Ovary (tissue), 7 donors: ENCODE measurements at regions not wholly inside any gene's neighbourhood (a gene's known extent, or its start where the extent isn't known, plus 50 kb on each side); places are given as distances from the start of the nearest gene placed in this dataset.

Experiments
- DNase-seq, 5 donors: peaks; one replicate each; pipeline ENCODE4 v3.0.0-alpha.2; 2019 to 2020
- H3K27ac ChIP-seq, 2 donors: fragments of 200-600 bp; one replicate each; pipeline versions ENCODE4 v1.5.1 to v1.8.0; 2019 to 2022
- H3K27me3 ChIP-seq: fragments of 200-600 bp; one replicate; pipeline ENCODE4 v1.8.0; 2022
- H3K36me3 ChIP-seq: fragments of 200-600 bp; sonication (generic); one replicate; pipeline ENCODE4 v1.5.1; 2019
- H3K4me1 ChIP-seq: one replicate; pipeline ENCODE4 v1.8.1; 2013; ENCODE audit warnings: mild to moderate bottlenecking, moderate library complexity; ENCODE audit not compliant: insufficient read depth
- H3K4me3 ChIP-seq: fragments of 200-600 bp; sonication (generic); one replicate; pipeline ENCODE4 v1.5.1; 2017
- H3K9me3 ChIP-seq, 2 donors: fragments of 200-600 bp in 1 of 2; sonication (generic) in 1 of 2; one replicate each; pipeline versions ENCODE4 v1.5.1 to v1.8.1; 2013 to 2019; ENCODE audit warnings: mild to moderate bottlenecking in 1 of 2, moderate library complexity in 1 of 2
- EP300 ChIP-seq: sonication (generic); formaldehyde crosslinking; IDR thresholded peaks from one replicate; pipeline ENCODE4 v1.6.1; 2017; ENCODE audit warnings: antibody characterized with exemption
- POLR2A ChIP-seq: fragments of 450-650 bp; IDR thresholded peaks from one replicate; pipeline ENCODE4 v1.6.1; 2017; ENCODE audit warnings: antibody characterized with exemption, mild to moderate bottlenecking, moderate library complexity
- WGBS, 3 donors: extraction: QIAGEN DNeasy Blood & Tissue Kit in 1 of 3; methylation state at CpG; one replicate each; pipeline versions ENCODE4 v1.1.5 to v1.1.7; 2013 to 2017; 5-methylcytosine and 5-hydroxymethylcytosine counted together
- intact Hi-C, 4 donors: fragments of 100-400 bp; cut with DNase I; formaldehyde crosslinking; loops; one replicate each; pipeline versions ENCODE4 v1.11.0 to v1.15.1; 2022 to 2023
- TF ChIP-seq, protein P1 (sequence below), 3 donors: fragments of 450-650 bp in 2 of 3; fragments of 200-600 bp in 1 of 3; IDR thresholded peaks; one replicate each; pipeline versions ENCODE4 v1.5.1 to v1.8.0; 2016 to 2022; ENCODE audit warnings: antibody characterized with exemption in 3 of 3, mild to moderate bottlenecking in 1 of 3
- donor health status: DM: no; HTN: no; CAD: no; lungs with moderate emphysema.
- donor health status: DM: no; HTN: no; CAD: no.
- donor health status: Bipolar disorder and iron deficiency.
- donor health status: DM: no; HTN: no; CAD: no.
- donor health status: DM: yes; HTN: yes; CAD: no.

DNA sequence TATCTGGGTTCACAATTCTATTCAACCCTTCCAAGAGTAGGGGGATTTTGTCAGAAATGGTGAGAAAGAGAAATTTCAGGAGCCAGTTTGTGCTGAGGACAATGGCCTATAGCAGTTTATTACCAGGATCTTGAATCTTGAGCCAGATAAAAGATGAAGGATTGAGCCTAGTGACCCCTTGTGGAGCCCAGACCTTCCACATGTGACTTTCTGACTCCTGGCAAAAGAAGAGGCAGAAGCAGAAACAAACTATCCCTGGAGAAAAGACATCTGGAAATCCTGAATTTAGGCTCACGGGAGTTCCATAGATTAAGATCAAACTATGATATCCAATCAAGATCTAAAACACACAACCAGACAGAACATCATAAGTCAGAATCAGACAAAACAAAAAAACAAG is 60.9 kb upstream of the CHRM2 start:
- no peak overlapping the region for H3K27ac ChIP-seq
- H3K9me3 ChIP-seq = no peaks in the 10 kb centered on the region
- no peaks in the 10 kb centered on the region for H3K27me3 ChIP-seq
- no peak for TF ChIP-seq EP300
- TF ChIP-seq, protein P1, sequence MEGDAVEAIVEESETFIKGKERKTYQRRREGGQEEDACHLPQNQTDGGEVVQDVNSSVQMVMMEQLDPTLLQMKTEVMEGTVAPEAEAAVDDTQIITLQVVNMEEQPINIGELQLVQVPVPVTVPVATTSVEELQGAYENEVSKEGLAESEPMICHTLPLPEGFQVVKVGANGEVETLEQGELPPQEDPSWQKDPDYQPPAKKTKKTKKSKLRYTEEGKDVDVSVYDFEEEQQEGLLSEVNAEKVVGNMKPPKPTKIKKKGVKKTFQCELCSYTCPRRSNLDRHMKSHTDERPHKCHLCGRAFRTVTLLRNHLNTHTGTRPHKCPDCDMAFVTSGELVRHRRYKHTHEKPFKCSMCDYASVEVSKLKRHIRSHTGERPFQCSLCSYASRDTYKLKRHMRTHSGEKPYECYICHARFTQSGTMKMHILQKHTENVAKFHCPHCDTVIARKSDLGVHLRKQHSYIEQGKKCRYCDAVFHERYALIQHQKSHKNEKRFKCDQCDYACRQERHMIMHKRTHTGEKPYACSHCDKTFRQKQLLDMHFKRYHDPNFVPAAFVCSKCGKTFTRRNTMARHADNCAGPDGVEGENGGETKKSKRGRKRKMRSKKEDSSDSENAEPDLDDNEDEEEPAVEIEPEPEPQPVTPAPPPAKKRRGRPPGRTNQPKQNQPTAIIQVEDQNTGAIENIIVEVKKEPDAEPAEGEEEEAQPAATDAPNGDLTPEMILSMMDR (IDR thresholded peaks at IDR 0.05) = no peak
- no peak for TF ChIP-seq POLR2A
- intact Hi-C loops = loop anchor here in 1 of 4 donors (5.0 kb wide), 1 partner anchor 360 kb away; no protein-coding TSS in a partner anchor
- WGBS, 3 donors = 18 to 44% (median 23%) methylated on average over 1 of the region's 1 CpG
- no peaks in the 10 kb centered on the region for H3K4me1 ChIP-seq
- no peaks in the 10 kb centered on the region for H3K36me3 ChIP-seq
- no peak for DNase-seq
- no peak overlapping the region for H3K4me3 ChIP-seq

DNA sequence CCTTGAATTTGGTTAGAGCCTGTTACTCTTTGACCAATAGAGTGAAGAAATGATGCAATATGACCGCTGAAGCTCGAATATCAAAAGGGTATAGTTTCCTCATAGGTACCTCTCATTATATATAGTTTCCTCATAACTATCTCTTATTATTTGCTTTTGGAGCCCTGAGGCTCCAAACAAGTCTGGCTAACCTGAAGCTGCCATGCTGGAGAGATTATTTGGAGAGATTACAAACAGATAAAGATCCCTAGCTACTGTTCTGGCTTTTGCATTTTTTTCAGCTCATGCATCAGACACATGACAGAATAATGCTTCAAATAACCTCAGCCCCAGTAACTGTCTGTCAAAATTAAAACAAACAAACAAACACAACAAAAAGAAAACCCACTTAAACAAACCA is 65.4 kb upstream of the CHRM2 start:
- DNase-seq = no peak
- 86 to 92% (median 90%) methylated on average over 2 of the region's 2 CpGs for WGBS, 3 donors

DNA sequence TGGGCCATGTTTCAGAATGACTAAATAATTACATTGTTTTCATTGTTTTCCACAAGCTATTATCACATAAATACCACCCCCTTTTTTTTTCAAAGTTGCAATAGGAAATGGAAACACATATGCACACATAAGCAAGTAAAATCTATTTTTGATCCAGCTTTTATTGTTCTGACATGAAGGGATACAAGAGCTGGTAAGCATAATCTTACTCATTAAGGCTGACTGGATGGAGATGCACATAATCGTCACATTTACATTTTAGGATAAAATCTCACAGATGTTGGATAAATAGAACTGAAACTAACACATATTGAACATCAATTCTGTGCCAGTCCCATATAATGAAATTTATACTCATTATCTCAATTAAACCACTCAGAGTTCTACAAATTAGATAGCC is 84.5 kb upstream of the CHRM2 start:
- no peaks in the 10 kb centered on the region for H3K27me3 ChIP-seq
- no peak overlapping the region for H3K4me3 ChIP-seq
- intact Hi-C loops = no loop called here
- no peaks in the 10 kb centered on the region for H3K9me3 ChIP-seq
- H3K4me1 ChIP-seq = no peaks in the 10 kb centered on the region
- 71 to 86% (median 75%) methylated on average over 1 of the region's 1 CpG for WGBS, 3 donors
- DNase-seq = no peak
- no peaks in the 10 kb centered on the region for H3K36me3 ChIP-seq
- H3K27ac ChIP-seq = no peak overlapping the region
- TF ChIP-seq, protein P1 (IDR thresholded peaks at IDR 0.05) = no peak
- TF ChIP-seq EP300 (no peak), POLR2A (no peak)

More for the DNA sequence above, 65.4 kb upstream of the CHRM2 start:
- intact Hi-C loops = no loop called here
- H3K9me3 ChIP-seq = no peaks in the 10 kb centered on the region
- H3K36me3 ChIP-seq = no peaks in the 10 kb centered on the region
- TF ChIP-seq POLR2A (no peak), EP300 (no peak)
- TF ChIP-seq, protein P1 (IDR thresholded peaks at IDR 0.05) = no peak
- no peaks in the 10 kb centered on the region for H3K27me3 ChIP-seq
- H3K4me3 ChIP-seq = no peak overlapping the region
- no peaks in the 10 kb centered on the region for H3K4me1 ChIP-seq
- H3K27ac ChIP-seq = no peak overlapping the region

DNA sequence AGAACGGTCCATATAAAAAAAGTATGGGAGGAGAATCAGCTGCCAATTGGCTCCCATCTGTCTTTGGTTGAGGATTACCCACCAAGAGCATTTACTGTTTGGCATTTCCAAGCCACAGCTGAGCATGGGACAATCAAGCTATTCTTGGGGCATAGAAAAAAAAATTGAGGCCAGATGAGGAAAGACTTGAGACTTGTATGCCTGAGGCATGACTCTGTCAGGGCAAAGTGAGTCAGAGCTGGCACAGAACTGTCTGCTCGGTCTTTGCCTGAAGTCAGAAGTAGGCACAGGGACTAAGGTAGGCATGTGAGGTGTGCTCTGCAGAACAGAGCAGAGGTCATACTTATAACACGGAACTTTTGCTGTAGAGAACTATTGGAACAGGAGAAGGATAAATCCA is 126.5 kb upstream of the CHRM2 start:
- no peaks in the 10 kb centered on the region for H3K4me1 ChIP-seq
- 76 to 77% (median 77%) methylated on average over 3 of the region's 3 CpGs for WGBS, 3 donors
- TF ChIP-seq EP300 = no peak
- TF ChIP-seq, protein P1 (IDR thresholded peaks at IDR 0.05) = no peak
- no peak for TF ChIP-seq POLR2A
- no peak overlapping the region for H3K27ac ChIP-seq
- no peaks in the 10 kb centered on the region for H3K36me3 ChIP-seq
- DNase-seq = no peak
- no peaks in the 10 kb centered on the region for H3K9me3 ChIP-seq
- no peak overlapping the region for H3K4me3 ChIP-seq
- intact Hi-C loops = no loop called here
- no peaks in the 10 kb centered on the region for H3K27me3 ChIP-seq

DNA sequence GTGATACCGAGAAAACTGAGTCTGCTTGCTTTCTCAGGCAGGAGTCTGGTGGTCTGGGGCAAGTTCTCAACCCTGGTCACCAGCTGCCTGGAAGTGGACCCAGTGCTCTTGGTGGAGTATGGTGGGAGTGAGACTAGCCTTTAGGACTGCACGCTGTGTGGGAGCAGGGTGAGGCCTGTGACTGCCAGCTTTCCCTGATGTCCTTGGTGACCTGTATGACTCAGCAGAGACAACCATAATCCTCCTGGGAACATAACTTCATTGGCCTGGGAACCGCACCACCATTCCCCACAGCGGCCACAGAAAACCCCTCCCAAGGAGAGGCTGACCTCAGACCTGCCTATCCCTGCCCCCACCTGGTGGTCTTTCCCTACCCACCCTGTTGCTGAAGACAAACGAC is 139.5 kb upstream of the CHRM2 start:
- H3K4me1 ChIP-seq = no peaks in the 10 kb centered on the region
- no peak overlapping the region for H3K27ac ChIP-seq
- DNase-seq = no peak
- intact Hi-C loops = no loop called here
- WGBS, 3 donors = 70 to 88% (median 72%) methylated on average over 5 of the region's 5 CpGs
- no peaks in the 10 kb centered on the region for H3K27me3 ChIP-seq
- H3K4me3 ChIP-seq = no peak overlapping the region
- H3K9me3 ChIP-seq = no peaks in the 10 kb centered on the region
- TF ChIP-seq POLR2A = no peak
- TF ChIP-seq, protein P1 (IDR thresholded peaks at IDR 0.05) = no peak
- TF ChIP-seq EP300 = no peak
- no peaks in the 10 kb centered on the region for H3K36me3 ChIP-seq
